AG09309 (cell line): ENCODE measurements at regions not wholly inside any gene's neighbourhood (a gene's known extent, or its start where the extent isn't known, plus 50 kb on each side); places are given as distances from the start of the nearest gene placed in this dataset.
"Not testable (repeated sequence)": the region's sequence is repeated elsewhere in the genome, so short reads cannot be mapped to it uniquely, and the experiment has no call there.

Experiments
- DNase-seq: peaks from one replicate; pipeline ENCODE4 v3.0.0-alpha.2; 2010; ENCODE audit warnings: low read depth
- H3K4me3 ChIP-seq: 2 replicates; pipeline ENCODE4 v1.5.1; 2011; ENCODE audit warnings: mild to moderate bottlenecking, low read depth, low read length, moderate library complexity; ENCODE audit not compliant: control insufficient read depth
- TF ChIP-seq, protein P1 (sequence below): IDR thresholded peaks from 2 replicates; pipeline ENCODE4 v1.5.1; 2011; ENCODE audit warnings: mild to moderate bottlenecking, low read depth, low read length, inconsistent platforms; ENCODE audit not compliant: insufficient read depth, control insufficient read depth; ENCODE audit errors: missing control alignments

DNA sequence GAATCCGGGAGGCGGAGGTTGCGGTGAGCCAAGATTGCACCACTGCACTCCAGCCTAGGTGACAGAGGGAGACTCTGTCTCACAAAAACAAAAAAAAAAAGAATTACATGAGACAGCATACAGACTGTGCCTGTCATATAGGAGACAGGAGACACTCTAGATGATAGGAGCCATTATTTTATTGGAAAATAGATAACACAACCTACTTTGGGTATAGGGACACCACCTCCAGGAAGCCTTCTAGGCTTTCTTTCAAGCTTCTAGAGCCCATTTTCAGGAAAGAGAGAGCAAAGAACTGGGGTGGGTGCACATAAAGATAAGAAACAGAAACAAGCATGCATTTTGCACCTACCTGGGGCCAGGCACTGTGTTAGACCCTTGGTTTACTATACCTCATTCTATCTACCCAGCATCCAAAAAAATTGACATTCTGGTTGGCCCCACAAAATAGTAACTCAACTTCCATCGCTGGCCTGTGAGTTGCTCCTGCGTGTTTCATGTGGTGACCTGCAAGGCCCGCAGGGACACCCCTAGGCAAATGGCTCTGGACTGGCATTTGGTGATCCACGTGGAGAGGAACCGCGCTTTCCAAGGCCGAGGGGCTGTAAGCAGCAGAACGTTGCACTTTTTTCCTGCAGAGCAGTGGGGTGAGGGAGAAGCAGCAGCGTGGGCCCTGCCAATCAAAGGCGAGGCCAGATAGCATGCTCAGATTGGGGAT, 57.1 kb upstream of the CACUL1 start:
- TF ChIP-seq, protein P1, sequence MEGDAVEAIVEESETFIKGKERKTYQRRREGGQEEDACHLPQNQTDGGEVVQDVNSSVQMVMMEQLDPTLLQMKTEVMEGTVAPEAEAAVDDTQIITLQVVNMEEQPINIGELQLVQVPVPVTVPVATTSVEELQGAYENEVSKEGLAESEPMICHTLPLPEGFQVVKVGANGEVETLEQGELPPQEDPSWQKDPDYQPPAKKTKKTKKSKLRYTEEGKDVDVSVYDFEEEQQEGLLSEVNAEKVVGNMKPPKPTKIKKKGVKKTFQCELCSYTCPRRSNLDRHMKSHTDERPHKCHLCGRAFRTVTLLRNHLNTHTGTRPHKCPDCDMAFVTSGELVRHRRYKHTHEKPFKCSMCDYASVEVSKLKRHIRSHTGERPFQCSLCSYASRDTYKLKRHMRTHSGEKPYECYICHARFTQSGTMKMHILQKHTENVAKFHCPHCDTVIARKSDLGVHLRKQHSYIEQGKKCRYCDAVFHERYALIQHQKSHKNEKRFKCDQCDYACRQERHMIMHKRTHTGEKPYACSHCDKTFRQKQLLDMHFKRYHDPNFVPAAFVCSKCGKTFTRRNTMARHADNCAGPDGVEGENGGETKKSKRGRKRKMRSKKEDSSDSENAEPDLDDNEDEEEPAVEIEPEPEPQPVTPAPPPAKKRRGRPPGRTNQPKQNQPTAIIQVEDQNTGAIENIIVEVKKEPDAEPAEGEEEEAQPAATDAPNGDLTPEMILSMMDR, result no peak
- DNase-seq, result no peak
- H3K4me3 ChIP-seq, result no peak overlapping the region

DNA sequence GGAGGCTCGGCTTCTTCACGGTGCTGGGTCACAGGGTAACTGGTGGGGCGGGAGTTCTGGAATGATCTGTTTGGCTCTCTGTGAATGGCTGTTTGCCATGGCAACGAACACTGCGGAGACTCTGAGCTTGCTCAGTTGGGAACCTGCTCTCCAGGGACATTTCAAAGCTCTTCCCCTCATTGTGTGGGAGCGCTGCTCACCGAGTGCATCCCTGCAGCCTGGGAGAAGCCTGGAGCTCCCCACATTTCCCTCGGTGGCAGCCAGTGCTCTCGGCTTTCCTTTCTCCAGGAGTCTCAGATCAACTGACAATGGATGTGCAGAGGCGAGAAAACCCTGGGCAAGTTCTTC, 57.6 kb upstream of the CACUL1 start:
- TF ChIP-seq, protein P1, result no peak
- no peak for DNase-seq

DNA sequence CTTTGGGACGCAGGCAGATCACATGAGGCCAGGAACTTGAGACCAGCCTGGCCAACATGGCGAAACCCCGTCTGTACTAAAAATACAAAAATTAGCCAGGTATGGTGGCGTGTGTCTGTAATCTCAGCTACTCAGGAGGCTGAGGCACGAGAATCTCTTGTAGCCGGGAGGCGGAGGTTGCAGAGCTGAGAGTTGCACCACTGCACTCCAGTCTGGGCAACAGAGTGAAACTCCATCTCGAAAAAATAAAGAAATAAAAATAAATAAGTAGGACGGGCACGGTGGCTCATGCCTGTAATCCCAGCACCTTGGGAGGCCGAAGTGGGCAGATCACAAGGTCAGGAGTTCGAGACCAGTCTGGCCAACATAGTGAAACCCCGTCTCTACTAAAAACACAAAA, 58.2 kb upstream of the CACUL1 start:
- DNase-seq, H3K4me3 ChIP-seq: not testable (repeated sequence)

More for the DNA sequence above, 57.6 kb upstream of the CACUL1 start:
- H3K4me3 ChIP-seq, result no peak overlapping the region

DNA sequence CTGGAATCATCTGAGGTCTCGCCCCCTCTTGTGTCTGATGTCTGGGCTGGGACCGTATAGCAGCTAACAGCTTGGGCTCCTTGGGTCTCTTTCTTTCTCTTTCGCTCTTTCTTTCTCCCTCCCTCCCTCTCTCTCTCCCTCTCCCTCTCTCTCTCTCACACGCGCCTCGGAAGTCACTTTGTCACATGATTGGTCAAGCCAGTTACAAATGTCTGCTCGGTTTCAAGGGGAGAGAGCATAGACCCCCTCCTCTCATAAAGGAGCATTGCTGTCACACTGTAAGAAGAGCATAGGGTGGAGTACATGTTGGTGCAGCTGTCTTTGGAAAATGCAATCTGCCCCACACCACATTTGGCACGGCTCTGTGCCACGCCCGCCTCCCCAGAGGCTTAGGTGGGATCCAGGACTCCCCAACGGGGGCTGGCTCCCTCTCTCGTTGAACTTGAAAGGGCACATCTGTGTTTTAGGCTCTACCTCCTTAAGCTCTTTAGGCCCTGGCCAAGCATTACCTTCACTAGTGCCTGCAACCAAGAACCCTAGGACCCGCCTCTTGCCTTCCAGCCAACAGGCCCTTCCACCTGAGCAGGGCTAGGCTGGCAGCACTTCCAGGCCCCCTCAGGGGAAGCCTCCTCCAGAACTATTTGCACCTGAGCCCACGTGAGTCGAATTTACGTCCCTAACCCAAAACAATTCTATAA, 61.9 kb upstream of the CACUL1 start:
- TF ChIP-seq, protein P1, result no peak
- DNase-seq, result no peak
- H3K4me3 ChIP-seq, result no peak overlapping the region

GRCh38 chr10:118817328-118818068, 62.7 kb upstream of the CACUL1 start:
- no peak for DNase-seq
- TF ChIP-seq, protein P1, result no peak
- no peak overlapping the region for H3K4me3 ChIP-seq

- no peak for DNase-seq
- TF ChIP-seq, protein P1, result no peak
- H3K4me3 ChIP-seq, result no peak overlapping the region
Observed at GRCh38 chr10:118818621-118819221, 64.0 kb upstream of the CACUL1 start.
